ENCODE measurements at regions not wholly inside any gene's neighbourhood (a gene's known extent, or its start where the extent isn't known, plus 50 kb on each side); places are given as distances from the start of the nearest gene placed in this dataset.
A peak's percentile ranks its signal among the peaks of the same experiment; 100 is the strongest.

GRCh38 chr13:50082426-50083281 is 67.4 kb downstream of the KCNRG start (continued):
- no peak for TF ChIP-seq PRDM2 (tag by site-specific recombination; IDR thresholded peaks at IDR 0.05; ENCODE audit: borderline replicate concordance)
- no peak for TF ChIP-seq HOXD13 (CRISPR knock-in tag; IDR thresholded peaks at IDR 0.05; ENCODE audit: borderline replicate concordance)
- TF ChIP-seq ZNF623 (tag by site-specific recombination; IDR thresholded peaks at IDR 0.05), result no peak
- no peak for TF ChIP-seq ZNF140 (tag by site-specific recombination; IDR thresholded peaks at IDR 0.05)
- peak; percentile 48; the same call in 1 of the 2 replicates for TF ChIP-seq ZNF366 (tag by site-specific recombination; conservative IDR thresholded peaks at IDR 0.05)
- TF ChIP-seq ZBTB17 (tag by site-specific recombination; IDR thresholded peaks at IDR 0.05), result peak; percentile 24
- TF ChIP-seq ZNF776 (tag by site-specific recombination; IDR thresholded peaks at IDR 0.05; ENCODE audit: borderline replicate concordance), result no peak
- no peak; the same call in 1 of the 2 replicates for TF ChIP-seq ZNF692 (tag by site-specific recombination; IDR thresholded peaks at IDR 0.05)
- peak; percentile 23; the same call in 1 of the 2 replicates for TF ChIP-seq ZFP37 (tag by site-specific recombination; IDR thresholded peaks at IDR 0.05)
- peak; percentile 57 for TF ChIP-seq ZNF501 (tag by site-specific recombination; IDR thresholded peaks at IDR 0.05)
- TF ChIP-seq ZNF704 (tag by site-specific recombination; IDR thresholded peaks at IDR 0.05), result no peak
- TF ChIP-seq HOXC10 (CRISPR knock-in tag; IDR thresholded peaks at IDR 0.05), result no peak

- POLR2A ChIA-PET, result interaction anchor here (1.2 kb wide), 1 partner anchor 40 kb away, joined by 5 read pairs; no protein-coding TSS in a partner anchor
- Histone ChIP-seq H3K27ac (ENCODE audit: extremely low read depth, low read depth, low read length) (no peak overlapping the region), H3K4me3 (ENCODE audit: low read depth, low read length) (no peak overlapping the region), H3K36me3 (ENCODE audit: control insufficient read depth in 2 of 2, insufficient read depth in 1 of 2, low read length in 2 of 2) (no peaks in the 10 kb centered on the region), H3K9me3 (ENCODE audit: control insufficient read depth, insufficient read depth, low read depth, low read length) (no peaks in the 10 kb centered on the region), H3K4me1 (ENCODE audit: control insufficient read depth, insufficient read depth, low read length) (no peaks in the 10 kb centered on the region)
- CTCF ChIA-PET, result interaction anchor here (0.6 to 1.9 kb wide), 20 partner anchors 8 to 984 kb away, joined by 3 to 11 read pairs (median 4); no protein-coding TSS in a partner anchor
- TF ChIP-seq ZFP69B (tag by site-specific recombination; IDR thresholded peaks at IDR 0.05), result 0 out of 2 replicates have a peak, but pooled peaks have one; percentile 8
- 0 out of 2 replicates have a peak, but pooled peaks have one; percentile 20 for TF ChIP-seq ZNF394 (tag by site-specific recombination; IDR thresholded peaks at IDR 0.05; ENCODE audit: borderline replicate concordance)
- TF ChIP-seq ZNF664 (tag by site-specific recombination; IDR thresholded peaks at IDR 0.05), result 0 out of 2 replicates have a peak, but pooled peaks have one; percentile 37
- no peak for TF ChIP-seq ZSCAN16 (tag by site-specific recombination; IDR thresholded peaks at IDR 0.05)
- no peak for TF ChIP-seq HIC1 (tag by site-specific recombination; IDR thresholded peaks at IDR 0.05)
- TF ChIP-seq ZNF660 (tag by site-specific recombination; IDR thresholded peaks at IDR 0.05), result peak; percentile 83; the same call in 1 of the 2 replicates
- no peak for TF ChIP-seq ZNF473 (tag by site-specific recombination; IDR thresholded peaks at IDR 0.05)
- peak; percentile 50 for TF ChIP-seq ZNF654 (tag by site-specific recombination; IDR thresholded peaks at IDR 0.05; ENCODE audit: low read depth)
- TF ChIP-seq ZNF629 (tag by site-specific recombination; IDR thresholded peaks at IDR 0.05), result no peak
- no peak for TF ChIP-seq ZNF530 (tag by site-specific recombination; IDR thresholded peaks at IDR 0.05; ENCODE audit: low read depth)
- TF ChIP-seq ZNF146 (tag by site-specific recombination; IDR thresholded peaks at IDR 0.05), result no peak
- no peak for TF ChIP-seq ZNF707 (tag by site-specific recombination; IDR thresholded peaks at IDR 0.05)
- peak; percentile 85 for TF ChIP-seq IKZF3 (tag by site-specific recombination; IDR thresholded peaks at IDR 0.05)
- 0 out of 2 replicates have a peak, but pooled peaks have one; percentile 4 for TF ChIP-seq ZNF426 (tag by site-specific recombination; IDR thresholded peaks at IDR 0.05)
- 0 out of 2 replicates have a peak, but pooled peaks have one; percentile 18 for TF ChIP-seq ZNF366 (tag by site-specific recombination; conservative IDR thresholded peaks at IDR 0.05)
Measured at GRCh38 chr13:50085063-50085462, 69.8 kb downstream of the KCNRG start.

All from HEK293 (cell line).